CD14-positive monocyte (primary cell): ENCODE measurements at regions not wholly inside any gene's neighbourhood (a gene's known extent, or its start where the extent isn't known, plus 50 kb on each side); places are given as distances from the start of the nearest gene placed in this dataset.

Experiments
- DNase-seq, 3 donors: peaks; one replicate each; pipeline ENCODE4 v3.0.0-alpha.2; 2011 to 2022
- H2AFZ ChIP-seq: 2 replicates; pipeline ENCODE4 v1.6.0; 2012; ENCODE audit warnings: mild to moderate bottlenecking, low read depth, low read length, inconsistent platforms; ENCODE audit not compliant: insufficient read depth, poor library complexity, severe bottlenecking
- H3K27ac ChIP-seq, 2 donors: 1 replicate in 1 of 2; 2 replicates in 1 of 2; pipeline ENCODE4 v1.5.1; 2012 to 2013; ENCODE audit warnings: low read length in 2 of 2, control low read depth in 1 of 2, inconsistent platforms in 1 of 2, low read depth in 1 of 2, mild to moderate bottlenecking in 1 of 2
- H3K27me3 ChIP-seq, 2 donors: one replicate each; pipeline versions ENCODE4 v1.6.0 to v1.6.1; 2011 to 2013; ENCODE audit warnings: low read length in 2 of 2; ENCODE audit not compliant: control insufficient read depth in 2 of 2, insufficient read depth in 2 of 2
- H3K36me3 ChIP-seq, 2 donors: replicated peaks in 1 of 2; 1 replicate in 1 of 2; 2 replicates in 1 of 2; pipeline versions ENCODE4 v1.5.1 to v1.6.1; 2012 to 2013; ENCODE audit warnings: low read length in 2 of 2, control low read depth in 1 of 2, inconsistent platforms in 1 of 2, mild to moderate bottlenecking in 1 of 2; ENCODE audit not compliant: insufficient read depth in 2 of 2, control insufficient read depth in 1 of 2
- H3K4me1 ChIP-seq, 2 donors: 1 replicate in 1 of 2; 2 replicates in 1 of 2; pipeline versions ENCODE4 v1.5.1 to v1.6.1; 2012 to 2013; ENCODE audit warnings: low read length in 2 of 2, control low read depth in 1 of 2, inconsistent platforms in 1 of 2, mild to moderate bottlenecking in 1 of 2, moderate library complexity in 1 of 2; ENCODE audit not compliant: insufficient read depth in 2 of 2, control insufficient read depth in 1 of 2
- H3K4me2 ChIP-seq: replicated peaks from 2 replicates; pipeline ENCODE3; 2012; ENCODE audit warnings: low read length, moderate library complexity, mild to moderate bottlenecking; ENCODE audit not compliant: poor library complexity, severe bottlenecking; ENCODE audit errors: extremely low read depth
- H3K4me3 ChIP-seq, 3 experiments: fragments of 200-600 bp in 1 of 3; sonication (generic) in 1 of 3; replicated peaks in 1 of 3; 1 replicate in 2 of 3; 2 replicates in 1 of 3; pipeline ENCODE4 v1.5.1; 2011 to 2013; ENCODE audit warnings: low read length in 3 of 3, mild to moderate bottlenecking in 3 of 3, control low read depth in 2 of 3, low read depth in 2 of 3, inconsistent platforms in 1 of 3, moderate library complexity in 1 of 3
- H3K79me2 ChIP-seq: 2 replicates; pipeline ENCODE4 v1.6.0; 2012; ENCODE audit warnings: mild to moderate bottlenecking, control low read depth, inconsistent platforms, low read length, moderate library complexity; ENCODE audit not compliant: insufficient read depth
- H3K9ac ChIP-seq: 2 replicates; pipeline ENCODE4 v1.6.0; 2017; ENCODE audit warnings: low read length, mild to moderate bottlenecking; ENCODE audit not compliant: insufficient read depth, poor library complexity, severe bottlenecking
- H3K9me3 ChIP-seq, 2 donors: replicated peaks in 1 of 2; 1 replicate in 1 of 2; 2 replicates in 1 of 2; pipeline versions ENCODE4 v1.5.1 to v1.6.1; 2012 to 2013; ENCODE audit warnings: low read length in 2 of 2, control low read depth in 1 of 2; ENCODE audit not compliant: control insufficient read depth in 1 of 2, insufficient read depth in 1 of 2
- H4K20me1 ChIP-seq: 2 replicates; pipeline ENCODE4 v1.6.0; 2012; ENCODE audit warnings: mild to moderate bottlenecking, low read length, control low read depth, moderate library complexity; ENCODE audit not compliant: insufficient read depth
- H3K27ac Mint-ChIP-seq, 7 donors: one replicate each; pipeline ENCODE4 v1.8.0; 2020; ENCODE audit warnings: mild to moderate bottlenecking in 7 of 7, mixed read lengths in 7 of 7, moderate library complexity in 6 of 7, inconsistent platforms in 2 of 7
- H3K27me3 Mint-ChIP-seq, 3 donors: one replicate each; pipeline ENCODE4 v1.8.0; 2021 to 2022; ENCODE audit warnings: low read depth in 3 of 3, mild to moderate bottlenecking in 3 of 3, mixed read lengths in 3 of 3, moderate library complexity in 3 of 3, inconsistent platforms in 1 of 3
- H3K36me3 Mint-ChIP-seq, 2 donors: one replicate each; pipeline ENCODE4 v1.8.0; 2020; ENCODE audit warnings: mixed read lengths in 2 of 2, inconsistent platforms in 1 of 2, mild to moderate bottlenecking in 1 of 2
- H3K4me1 Mint-ChIP-seq: one replicate; pipeline ENCODE4 v1.8.0; 2020; ENCODE audit warnings: mild to moderate bottlenecking, mixed read lengths
- H3K4me3 Mint-ChIP-seq, 2 donors: one replicate each; pipeline ENCODE4 v1.8.0; 2020; ENCODE audit warnings: mild to moderate bottlenecking in 2 of 2, mixed read lengths in 2 of 2, moderate library complexity in 1 of 2
- H3K9me3 Mint-ChIP-seq, 7 donors: one replicate each; pipeline ENCODE4 v1.8.0; 2020 to 2022; ENCODE audit warnings: mixed read lengths in 7 of 7, mild to moderate bottlenecking in 6 of 7, moderate library complexity in 6 of 7, inconsistent platforms in 2 of 7
- WGBS: methylation state at CpG from one replicate; pipeline ENCODE4 v1.1.5; 2013; ENCODE audit warnings: missing lambda C conversion rate; ENCODE audit not compliant: insufficient coverage; 5-methylcytosine and 5-hydroxymethylcytosine counted together
- intact Hi-C, 2 donors: fragments of 100-400 bp; cut with micrococcal nuclease; formaldehyde crosslinking; loops; one replicate each; pipeline versions ENCODE4 v1.15.0 to v1.15.1; 2023
- TF ChIP-seq, protein P1 (sequence below): fragments of 200-600 bp; IDR thresholded peaks from one replicate; pipeline ENCODE4 v1.8.0; 2022; ENCODE audit warnings: antibody characterized with exemption, mild to moderate bottlenecking

DNA sequence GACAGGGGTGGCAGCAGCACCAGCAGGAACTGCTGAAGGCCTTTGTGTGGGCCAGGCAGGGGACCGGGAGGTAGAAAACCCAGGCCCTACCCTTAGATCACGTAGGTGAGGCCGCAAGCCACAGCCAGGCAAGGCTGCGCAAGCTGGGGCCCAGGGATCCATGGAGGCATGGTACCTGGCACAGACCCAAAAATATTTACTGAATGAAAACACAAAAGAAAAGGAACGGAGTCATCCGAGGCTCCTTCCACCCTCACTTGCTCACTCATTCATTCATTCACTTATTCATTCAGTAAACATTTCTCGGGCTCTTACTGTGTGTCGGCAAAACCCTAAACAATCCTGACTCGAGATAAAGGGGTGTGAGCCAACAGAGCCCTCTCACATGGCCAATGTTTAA is 102.3 kb downstream of the BCOR start:
- Histone ChIP-seq H3K27me3 (no peaks in the 10 kb centered on the region), H3K4me3 (no peak overlapping the region), H3K27ac (no peak overlapping the region), H3K9ac (no peak overlapping the region), H3K79me2 (no peaks in the 10 kb centered on the region), H2AFZ (no peak overlapping the region), H3K4me2 (no peak overlapping the region), H3K4me1 (no peaks in the 10 kb centered on the region), H3K36me3 (no peaks in the 10 kb centered on the region), H3K9me3 (no peaks in the 10 kb centered on the region), H4K20me1 (no peaks in the 10 kb centered on the region)
- DNase-seq, result no peak
- H3K4me3 Mint-ChIP-seq, result no peak overlapping the region
- H3K4me1 Mint-ChIP-seq, result no peaks in the 10 kb centered on the region
- no peak overlapping the region for H3K27ac Mint-ChIP-seq
- peaks cover 0 to 6% (median 0%) of the 10 kb centered on the region in 7 donors for H3K9me3 Mint-ChIP-seq
- H3K27me3 Mint-ChIP-seq, result peaks cover 3 to 10% (median 4%) of the 10 kb centered on the region in 3 donors
- WGBS, result 60% methylated on average over 1 of the region's 9 CpGs
- no peaks in the 10 kb centered on the region for H3K36me3 Mint-ChIP-seq
- TF ChIP-seq, protein P1, sequence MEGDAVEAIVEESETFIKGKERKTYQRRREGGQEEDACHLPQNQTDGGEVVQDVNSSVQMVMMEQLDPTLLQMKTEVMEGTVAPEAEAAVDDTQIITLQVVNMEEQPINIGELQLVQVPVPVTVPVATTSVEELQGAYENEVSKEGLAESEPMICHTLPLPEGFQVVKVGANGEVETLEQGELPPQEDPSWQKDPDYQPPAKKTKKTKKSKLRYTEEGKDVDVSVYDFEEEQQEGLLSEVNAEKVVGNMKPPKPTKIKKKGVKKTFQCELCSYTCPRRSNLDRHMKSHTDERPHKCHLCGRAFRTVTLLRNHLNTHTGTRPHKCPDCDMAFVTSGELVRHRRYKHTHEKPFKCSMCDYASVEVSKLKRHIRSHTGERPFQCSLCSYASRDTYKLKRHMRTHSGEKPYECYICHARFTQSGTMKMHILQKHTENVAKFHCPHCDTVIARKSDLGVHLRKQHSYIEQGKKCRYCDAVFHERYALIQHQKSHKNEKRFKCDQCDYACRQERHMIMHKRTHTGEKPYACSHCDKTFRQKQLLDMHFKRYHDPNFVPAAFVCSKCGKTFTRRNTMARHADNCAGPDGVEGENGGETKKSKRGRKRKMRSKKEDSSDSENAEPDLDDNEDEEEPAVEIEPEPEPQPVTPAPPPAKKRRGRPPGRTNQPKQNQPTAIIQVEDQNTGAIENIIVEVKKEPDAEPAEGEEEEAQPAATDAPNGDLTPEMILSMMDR, result no peak
- intact Hi-C loops, result no loop called here

DNA sequence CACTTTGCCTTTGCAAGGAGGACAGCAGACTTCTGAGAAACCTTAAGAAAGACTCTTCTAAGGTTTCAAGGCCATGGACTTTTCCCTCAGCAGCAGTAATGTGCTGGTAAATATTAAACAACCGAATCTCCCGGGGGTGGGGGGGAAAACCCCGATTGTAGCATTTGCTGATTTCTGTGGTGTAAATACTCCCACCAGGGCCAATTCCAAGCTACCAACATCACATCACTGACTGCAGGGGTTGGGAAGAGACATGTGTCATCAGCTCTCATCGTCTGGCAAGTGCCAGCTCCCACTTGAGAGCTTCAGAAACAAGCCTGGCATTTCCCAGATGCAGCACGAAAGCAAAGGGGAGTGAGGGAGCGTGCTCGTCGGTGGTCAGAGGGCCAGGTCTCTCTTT is 101.2 kb downstream of the BCOR start:
- TF ChIP-seq, protein P1, result no peak
- Histone ChIP-seq H3K4me1 (no peaks in the 10 kb centered on the region), H3K36me3 (no peaks in the 10 kb centered on the region), H3K4me3 (no peak overlapping the region), H3K4me2 (no peak overlapping the region), H3K9ac (no peak overlapping the region), H3K27me3 (no peaks in the 10 kb centered on the region), H4K20me1 (no peaks in the 10 kb centered on the region), H2AFZ (no peak overlapping the region), H3K27ac (no peak overlapping the region), H3K9me3 (no peaks in the 10 kb centered on the region), H3K79me2 (no peaks in the 10 kb centered on the region)
- Mint-ChIP-seq H3K9me3 (peaks cover 0 to 6% (median 0%) of the 10 kb centered on the region in 7 donors), H3K27me3 (peaks cover 4 to 15% (median 8%) of the 10 kb centered on the region in 3 donors), H3K27ac (no peak overlapping the region), H3K36me3 (no peaks in the 10 kb centered on the region), H3K4me1 (no peaks in the 10 kb centered on the region), H3K4me3 (no peak overlapping the region)
- intact Hi-C loops, result no loop called here
- DNase-seq, result no peak
- WGBS, result 94% methylated on average over 5 of the region's 8 CpGs
